NCI-H345 (cell line): ENCODE measurements at regions not wholly inside any gene's neighbourhood (a gene's known extent, or its start where the extent isn't known, plus 50 kb on each side); places are given as distances from the start of the nearest gene placed in this dataset.
"Not testable (repeated sequence)": the region's sequence is repeated elsewhere in the genome, so short reads cannot be mapped to it uniquely, and the experiment has no call there.

ENCODE experiments used
- DNase-seq: peaks from one replicate; lab custom pipeline; 2025; lab: John Stamatoyannopoulos, UW

DNA sequence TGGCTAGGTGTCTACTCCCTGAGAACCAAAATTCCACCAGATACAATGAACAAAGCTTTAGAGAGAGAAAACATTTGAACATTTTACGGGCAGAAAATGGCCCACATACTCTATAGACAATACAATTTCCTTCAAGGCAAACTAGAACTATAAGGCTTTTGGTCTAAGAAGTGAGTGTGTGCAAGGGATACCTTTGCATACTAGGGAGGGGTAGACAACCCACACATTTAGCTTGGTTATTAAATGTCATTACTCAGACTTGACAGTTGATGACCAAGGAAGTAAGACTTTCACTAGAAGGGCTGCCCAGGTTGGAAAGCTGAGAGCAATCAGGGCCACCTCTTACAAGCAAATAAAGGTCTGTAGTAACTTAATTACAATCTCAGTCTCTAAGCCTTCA, 64.0 kb upstream of the PLEKHM1 start:
- DNase-seq: not testable (repeated sequence)

DNA sequence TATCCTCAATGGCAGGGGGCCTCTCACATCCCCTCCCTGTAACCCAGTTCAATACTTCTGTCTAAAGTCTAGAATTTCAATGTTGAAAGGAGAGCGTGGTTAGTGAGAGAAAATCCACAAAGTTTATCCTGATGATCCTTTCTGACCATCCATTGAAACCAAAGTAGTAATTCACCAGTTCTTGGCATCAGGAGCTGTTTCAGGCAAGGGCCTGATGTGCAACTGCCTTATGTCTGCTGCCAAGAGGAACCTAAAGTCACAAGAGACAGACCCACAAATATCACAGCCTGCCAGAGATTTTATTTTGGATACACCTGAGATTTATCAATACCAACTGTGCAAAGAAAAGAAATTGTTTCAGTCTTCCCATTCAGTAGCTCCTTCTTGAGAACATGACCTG, 68.3 kb upstream of the PLEKHM1 start:
- DNase-seq: not testable (repeated sequence)

DNA sequence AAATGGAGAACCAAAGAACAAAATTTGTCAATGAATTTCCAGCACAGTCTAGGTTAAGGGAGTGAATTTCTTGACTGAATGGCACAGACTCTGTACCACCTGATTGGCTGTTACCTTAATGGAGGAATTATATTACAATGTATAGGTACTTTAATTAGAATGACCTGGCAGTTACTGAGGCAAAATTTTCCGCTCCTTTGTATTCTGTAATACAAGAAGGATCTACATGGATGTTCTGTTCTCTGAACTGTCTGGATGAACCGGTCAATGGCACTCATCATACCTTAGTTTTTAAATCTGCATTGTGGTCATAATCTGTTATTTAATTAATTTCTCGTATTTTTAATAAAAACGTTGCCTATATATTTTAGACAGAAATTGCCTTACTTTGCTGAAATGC, 72.3 kb upstream of the PLEKHM1 start:
- DNase-seq: not testable (repeated sequence)

DNA sequence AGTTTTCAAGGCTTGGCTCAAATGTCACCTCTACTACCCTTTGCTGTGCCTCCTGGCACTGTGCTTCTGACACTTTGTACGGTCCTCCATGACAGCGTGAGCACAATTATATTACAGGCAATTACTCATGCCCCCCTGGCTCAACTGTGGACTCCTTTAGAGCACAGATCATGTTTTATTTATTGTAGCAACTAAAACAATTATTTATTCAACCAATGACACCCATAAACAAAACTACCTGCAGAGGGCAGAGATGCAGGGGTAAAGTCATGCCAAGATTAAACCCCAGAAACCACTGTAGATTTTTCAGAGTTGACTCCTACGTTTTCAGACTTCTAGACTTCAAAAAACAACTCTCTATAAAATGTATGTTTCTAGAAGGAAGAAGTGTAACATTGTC, 72.8 kb upstream of the PLEKHM1 start:
- not testable (repeated sequence) for DNase-seq

DNA sequence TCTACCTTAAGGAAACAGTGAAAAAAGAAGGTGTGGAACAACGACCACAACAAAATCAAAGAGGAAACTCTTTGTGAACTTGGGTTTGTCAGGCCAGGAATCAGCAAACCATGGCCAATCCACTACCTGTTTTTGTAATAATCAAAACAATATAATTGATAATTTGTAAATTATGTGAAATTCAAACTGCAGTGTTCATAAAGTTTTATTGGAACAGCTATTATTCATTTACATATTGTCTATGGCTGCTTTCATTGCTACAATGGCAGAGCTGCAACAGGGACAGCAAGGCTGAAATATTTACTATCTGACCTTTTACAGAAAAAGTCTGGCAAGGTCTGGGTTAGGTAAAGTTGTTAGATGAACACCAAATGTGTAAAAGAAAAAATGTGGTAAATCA, 77.8 kb upstream of the PLEKHM1 start:
- not testable (repeated sequence) for DNase-seq

DNA sequence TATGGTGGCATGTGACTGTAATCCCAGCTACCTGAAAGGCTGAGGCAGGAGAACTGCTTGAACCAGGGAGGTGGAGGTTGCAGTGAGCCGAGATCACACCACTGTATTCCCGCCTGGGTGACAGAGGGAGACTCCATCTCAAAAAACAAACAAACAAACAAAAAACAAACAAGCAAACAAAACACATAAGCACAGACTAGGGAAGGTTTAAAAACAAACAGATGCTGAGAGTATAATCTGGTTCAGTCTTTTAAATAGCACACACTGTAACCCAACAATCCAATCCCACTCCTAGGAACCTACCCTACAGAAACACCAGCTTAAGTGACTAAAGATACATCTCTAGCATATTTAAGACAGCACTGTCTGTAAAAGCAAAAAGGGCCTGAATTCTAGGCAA, 82.8 kb upstream of the PLEKHM1 start:
- not testable (repeated sequence) for DNase-seq

DNA sequence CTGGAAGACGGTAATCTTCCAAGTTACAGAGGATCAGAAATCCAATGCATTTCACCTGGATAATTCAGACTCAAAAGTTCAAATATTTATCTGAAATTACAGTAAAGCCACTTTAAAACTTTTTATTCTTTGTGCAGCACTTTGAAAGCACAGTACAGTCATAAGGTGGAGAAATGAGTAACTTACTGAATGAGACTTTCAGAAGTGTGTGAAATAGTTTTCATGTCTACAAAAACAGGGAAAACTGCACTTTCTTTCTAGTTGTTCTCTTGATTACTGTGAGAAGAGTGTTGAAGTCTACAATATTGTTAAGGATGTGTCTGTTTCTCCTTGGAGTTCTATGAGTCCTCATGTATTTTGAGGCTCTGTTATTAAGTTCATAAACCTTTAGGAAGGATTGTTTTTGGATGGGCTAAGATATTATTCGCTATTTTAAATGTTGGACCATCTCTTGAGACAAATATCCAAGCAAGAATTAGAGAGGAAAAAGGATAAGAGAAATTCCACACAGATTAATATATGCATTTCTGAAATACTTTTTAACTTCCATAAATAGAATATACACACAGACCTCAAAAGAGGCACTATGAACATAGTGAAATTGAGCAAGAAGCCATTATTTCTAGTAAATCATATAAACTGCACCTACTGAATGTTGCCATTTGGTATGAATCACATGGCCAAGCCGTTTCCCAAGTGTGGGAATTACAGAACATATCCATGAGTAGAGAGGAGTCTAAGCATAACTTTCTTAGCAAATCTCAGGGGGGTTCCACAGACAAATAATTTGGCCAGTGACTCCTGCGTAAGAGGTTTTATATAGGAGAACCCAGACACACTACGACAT, 83.6 kb upstream of the PLEKHM1 start:
- no peak for DNase-seq

DNA sequence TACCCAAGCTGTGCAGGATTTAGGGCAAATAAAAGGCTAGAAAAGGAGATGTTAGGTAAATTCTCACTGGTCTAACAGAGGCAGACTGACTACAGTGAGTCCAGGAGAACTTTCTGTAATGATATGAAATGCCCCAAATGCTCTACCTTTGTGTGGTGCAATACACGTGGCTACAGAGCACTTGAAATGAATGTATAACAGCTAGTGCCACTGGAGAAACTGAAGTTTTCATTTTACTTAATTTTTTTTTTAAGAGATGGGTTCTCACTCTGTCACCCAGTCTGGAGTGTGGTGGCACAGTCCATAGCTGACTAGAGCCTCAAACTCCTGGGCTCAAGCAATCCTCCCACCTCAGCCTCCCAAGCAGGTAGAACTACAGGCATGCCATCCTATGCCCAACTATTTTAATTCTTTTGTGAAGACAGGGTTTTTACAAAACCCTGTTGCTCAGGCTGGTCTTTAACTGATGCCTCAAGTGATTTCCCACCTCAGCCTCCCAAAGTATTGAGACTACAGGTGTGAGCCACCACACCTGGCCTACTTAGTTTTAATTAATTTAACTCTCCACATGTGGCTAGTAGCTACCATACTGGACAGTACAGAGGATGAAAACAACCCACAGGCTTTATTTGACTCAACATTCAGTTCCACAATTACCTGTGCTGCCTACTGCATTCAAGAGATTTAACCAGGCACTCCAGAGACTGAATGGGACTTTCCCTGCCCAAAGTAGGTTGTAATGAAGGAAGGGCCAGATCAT, 84.8 kb upstream of the PLEKHM1 start:
- no peak for DNase-seq

DNA sequence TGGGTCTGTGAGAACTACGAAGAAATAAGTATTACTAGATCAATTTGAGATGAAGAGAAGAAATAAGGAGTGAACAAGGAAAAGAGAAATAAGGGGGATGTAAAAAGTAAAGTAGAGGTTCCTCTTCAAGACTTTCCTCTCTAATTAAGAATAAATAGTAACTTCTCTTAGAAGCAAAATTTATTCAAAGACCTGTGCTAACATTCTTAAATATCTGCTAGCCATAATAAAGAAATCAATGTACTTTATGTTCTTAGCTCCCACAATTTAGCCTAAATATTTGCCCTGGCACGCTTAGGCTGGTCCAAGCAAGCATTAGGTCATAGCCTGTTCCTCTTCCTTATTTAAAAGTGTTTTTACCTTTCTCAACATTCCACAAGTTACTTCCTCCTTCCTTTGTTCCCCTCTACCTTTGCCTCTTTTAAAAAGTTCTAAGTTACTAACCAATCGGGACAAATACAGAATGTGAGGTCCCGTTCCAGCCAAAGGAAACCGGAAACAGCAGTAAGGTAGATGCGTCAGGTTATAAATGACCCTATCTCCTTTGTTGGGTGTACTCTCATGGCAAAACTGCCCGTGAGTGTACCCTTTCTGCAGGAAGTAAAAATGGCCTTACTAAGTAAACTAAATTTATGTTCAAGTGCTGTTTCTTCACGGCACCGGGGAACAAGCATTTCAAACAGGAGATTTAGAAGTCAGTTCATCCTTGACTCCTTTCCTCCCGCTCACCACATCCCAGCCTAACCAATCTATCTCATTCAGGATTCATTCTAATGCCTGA, 86.2 kb upstream of the PLEKHM1 start:
- not testable (repeated sequence) for DNase-seq

DNA sequence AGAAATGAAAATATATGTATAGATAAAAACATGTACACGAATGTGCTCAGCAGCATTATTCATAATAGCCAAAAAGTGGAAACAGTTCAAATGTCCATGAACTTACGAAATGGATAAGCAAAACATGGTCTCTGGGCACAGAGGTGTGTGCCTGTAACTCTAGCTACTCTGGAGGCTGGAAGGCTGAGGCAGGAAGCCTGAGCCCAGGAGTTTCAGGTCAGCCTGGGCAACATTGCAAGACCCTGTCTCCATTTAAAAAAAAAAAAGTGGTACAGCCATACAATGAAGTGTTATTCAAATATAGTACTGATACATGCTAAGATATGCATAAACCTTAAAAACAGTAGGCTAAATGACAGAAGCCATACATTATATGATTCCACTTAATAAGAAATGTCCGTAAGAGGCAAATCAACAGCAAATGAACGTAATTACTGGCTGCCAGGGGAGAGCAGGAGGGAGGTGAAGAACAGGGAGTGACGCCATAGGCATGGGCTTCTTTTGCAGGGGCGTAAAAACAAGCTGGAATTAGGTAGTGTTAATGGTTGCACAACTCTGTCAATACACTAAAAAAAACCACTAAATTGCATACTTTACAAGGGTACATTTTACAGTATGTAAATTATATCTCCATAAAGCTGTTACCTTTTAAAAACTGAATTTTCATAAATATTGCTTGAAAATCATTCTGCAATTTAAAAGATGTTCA, 87.2 kb upstream of the PLEKHM1 start:
- DNase-seq: no peak

DNA sequence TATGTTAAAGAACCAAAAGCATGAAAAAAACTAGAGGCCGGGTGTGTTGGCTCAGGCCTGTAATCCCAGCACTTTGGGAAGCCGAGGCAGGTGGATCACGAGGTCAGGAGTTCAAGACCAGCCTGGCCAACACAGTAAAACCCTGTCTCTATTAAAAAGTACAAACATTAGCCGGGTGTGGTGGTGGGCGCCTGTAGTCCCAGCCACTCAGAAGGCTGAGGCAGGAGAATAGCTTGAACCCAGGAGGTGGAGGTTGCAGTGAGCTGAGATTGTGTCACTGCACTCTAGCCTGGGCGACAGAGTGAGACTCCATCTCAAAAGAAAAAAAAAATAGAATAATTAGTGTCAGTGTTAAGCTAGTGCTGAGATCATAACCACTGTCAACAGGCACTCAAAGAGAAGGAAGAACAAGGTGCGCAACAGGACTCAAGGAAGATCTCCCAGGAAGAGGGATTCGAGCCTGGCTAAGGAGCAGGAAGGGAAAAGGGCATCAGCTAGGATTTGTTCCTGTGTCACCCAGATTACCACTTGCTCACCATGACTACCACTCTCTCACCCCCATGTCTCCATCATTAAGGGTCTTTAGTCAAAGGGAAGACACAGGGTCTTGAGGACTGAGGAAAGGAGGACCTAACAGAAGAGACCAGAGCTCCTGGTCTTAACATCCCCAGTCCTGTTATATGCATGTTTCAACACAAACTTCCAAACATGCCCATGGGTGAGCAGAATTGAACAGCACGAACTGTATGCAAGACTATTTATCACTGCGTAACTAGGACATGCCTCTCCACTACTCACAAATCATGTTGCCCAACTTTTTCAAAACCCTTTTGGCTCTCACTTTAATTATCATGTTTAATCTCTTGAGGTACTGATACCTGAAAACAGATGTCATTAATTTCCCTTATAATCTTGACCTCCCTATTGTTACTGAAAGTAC, 88.3 kb upstream of the PLEKHM1 start:
- DNase-seq: no peak

DNA sequence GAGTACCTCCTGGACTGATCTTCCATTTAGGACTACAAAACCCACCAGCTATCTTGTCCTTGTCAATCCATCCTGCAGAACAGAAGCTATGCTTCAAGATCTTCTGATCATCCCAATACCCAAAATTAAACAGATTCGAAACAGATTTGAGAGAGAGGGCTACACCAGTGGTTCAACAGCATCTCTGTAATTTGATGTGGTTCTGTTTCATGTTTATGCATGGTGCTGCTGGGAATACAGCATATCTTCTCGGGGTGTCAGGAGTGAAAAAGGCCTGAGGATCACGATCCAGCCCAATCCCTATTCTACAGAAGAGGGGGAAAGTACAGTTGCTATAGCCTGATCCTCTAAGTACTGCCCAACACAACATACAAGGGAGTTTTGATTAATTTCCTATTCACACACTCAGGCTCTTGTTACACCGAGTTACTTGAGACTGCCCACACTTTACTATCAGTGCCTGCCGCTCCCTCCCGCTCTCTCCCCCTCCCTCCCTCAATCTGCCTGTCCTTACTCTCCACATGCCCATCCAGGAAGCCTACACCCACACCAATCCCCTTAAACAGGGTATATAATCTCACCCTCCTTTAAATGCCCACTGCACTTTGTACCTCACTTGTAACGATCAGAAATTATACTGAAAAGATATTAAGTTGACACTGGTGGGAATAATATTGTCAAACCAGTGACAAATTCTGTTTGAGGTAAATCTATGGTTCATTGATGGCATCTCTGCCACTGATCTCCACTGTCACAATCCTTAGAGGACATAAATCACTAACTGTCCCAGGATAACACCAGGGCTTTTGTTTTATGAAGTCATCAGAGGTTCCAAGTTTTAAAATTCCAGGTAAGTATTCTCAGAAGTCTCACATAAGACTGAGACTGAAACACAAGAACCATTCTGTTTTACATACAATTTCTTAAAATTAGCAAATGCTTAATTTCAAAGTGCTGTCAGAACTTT, 89.3 kb upstream of the PLEKHM1 start:
- no peak for DNase-seq

DNA sequence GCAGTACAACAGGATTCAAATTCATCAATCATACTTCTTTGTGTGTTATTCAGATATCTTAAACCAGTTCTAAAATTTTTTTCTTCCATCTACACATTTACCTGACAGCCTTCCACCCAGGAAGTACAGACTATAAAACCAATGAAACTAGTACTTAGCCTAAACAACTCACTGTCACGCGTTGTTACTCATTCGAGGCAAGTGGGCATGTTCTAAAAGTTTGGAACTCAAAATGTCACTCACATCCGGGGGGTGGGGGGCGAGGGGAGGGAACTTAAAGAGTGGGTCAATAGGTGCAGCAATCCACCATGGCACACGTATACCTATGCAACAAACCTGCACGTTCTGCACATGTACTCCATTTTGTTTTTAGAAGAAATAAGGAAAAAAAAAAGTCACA, 90.4 kb upstream of the PLEKHM1 start:
- no peak for DNase-seq

DNA sequence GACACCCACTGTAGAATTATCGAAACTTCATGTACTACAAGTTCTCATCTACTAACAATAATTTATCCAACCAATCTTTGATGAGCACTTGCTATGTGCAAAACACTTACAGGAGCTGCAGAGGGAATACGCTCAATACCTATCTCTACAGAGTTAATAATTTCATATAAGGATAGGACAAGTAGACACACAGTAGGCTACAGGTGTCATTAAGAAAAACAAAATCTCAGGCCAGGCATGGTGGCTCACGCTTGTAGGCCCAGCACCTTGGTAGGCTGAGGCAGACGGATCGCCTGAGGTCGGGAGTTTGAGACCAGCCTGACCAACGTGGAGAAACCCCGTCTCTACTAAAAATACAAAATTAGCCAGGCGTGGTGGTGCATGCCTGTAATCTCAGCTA, 91.3 kb upstream of the PLEKHM1 start:
- DNase-seq: no peak

DNA sequence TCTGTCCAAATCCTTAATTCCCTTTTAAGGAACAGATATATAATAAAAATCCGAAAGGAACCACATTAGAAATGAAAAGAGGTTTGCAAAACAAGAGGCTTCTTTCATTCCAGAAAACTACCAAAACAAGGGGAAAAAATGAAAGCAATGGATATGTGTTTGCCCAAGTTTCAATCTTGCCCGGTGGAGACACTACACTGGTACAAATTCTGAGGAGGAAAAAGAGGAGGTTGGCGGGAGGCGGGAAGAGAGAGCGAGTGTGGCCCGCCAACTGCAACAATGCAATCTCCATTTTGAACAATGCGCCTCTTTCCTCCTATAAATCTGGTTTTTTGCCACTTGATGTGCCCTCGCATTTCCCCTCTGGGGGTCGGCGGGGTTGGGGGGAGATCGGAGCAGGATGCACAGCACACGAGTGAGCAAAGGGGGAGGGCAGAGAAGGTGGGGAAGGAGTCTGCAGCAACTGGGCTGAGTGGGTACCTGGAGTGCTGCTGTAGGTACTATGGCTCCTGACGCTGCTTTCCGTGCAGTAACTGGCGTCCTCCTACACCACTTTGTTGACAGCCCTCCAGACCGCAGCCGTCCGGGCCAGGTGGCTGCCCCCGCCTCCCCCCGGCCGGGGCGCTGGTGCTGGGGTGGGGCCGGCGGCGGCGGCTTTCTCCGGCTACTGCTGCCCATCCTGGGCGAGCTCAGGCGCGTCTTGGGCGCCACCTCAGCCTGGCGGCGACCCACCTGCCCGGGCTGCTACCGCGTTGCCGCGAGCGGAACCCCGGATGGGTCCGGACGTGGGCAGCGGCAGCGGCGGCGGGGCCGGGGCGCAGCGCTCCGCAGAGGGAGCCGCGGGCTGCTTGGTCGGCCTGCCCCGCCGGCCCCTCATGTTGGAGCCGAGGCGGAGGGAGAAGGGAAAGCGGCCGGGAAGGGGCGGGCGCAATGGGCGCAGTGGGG, 93.8 kb upstream of the PLEKHM1 start:
- DNase-seq: no peak

DNA sequence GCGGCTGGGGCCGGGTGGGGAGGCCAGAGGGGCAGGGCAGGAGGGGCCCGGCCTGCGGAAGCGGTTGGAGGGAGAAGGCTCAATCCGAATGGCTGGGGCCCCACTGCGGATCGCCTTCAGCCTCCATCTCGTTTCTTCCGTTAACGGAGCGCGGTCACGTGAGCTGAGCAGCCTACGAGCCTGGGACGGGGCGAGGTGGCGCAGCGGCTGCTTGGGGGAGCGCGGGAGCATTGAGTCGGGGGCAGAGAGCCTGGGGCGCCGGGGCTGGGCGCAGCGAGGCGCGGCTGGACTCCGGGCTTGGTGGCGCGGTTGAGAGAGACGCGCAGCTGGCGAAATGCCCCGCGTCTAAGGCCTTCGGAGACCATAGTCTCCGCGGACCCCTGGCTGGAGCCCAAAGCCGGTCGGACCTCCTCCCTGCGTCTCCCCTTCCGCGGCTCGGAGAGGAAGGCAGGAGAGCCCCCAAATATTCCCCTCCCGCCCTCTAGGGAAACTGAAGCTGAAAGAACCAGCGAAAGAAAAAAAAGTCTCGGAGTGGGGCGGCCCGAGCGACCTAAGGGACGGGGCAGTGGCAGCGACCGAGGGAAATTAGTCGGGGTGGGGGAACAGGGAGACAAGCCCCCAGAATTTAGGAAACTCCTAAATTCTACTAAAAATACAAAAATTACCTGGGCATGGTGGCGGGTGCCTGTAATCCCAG, 94.7 kb upstream of the PLEKHM1 start:
- not testable (repeated sequence) for DNase-seq

DNA sequence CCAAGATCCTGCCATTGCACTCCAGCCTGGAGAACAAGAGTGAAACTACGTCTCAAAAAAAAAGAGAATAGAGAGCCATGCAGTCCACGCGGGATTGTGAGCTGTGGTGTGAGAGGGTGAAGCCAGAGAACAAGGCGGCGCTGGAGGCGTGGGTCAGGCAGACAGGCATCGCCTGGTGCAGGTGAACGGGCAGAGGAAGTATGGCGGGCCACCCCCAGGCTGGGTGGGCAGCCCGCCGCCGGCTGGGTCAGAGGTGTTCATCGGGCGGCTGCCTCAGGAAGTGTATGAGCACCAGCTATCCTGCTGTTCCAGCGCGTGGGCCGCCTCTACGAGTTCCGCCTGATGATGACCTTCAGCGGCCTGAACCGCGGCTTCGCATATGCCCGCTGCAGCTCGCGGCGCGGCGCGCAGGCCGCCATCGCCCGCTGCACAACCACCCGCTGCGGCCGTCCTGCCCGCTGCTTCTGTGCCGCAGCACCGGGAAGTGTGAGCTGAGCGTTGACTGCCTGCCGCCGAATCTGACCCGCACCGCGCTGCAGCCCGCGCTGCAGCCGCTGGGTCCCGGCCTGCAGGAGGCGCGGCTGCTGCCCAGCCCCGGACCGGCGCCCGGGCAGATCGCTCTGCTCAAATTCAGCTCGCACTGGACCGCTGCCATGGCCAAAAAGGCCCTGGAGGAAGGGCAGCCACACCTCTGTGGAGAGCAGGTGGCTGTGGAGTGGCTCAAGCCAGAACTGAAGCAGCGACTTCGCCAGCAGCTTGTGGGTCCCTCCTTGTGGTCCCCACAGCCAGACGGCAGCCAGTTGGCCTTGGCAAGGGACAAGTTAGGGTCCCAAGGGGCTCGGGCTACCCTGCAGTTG, 95.5 kb upstream of the PLEKHM1 start:
- DNase-seq: not testable (repeated sequence)
